BLaER1 treated with 17β-estradiol and CSF1 and Interleukin-3, amounts not matched to agents 10 nM and 100 nM (cell line): ENCODE measurements at regions not wholly inside any gene's neighbourhood (a gene's known extent, or its start where the extent isn't known, plus 50 kb on each side); places are given as distances from the start of the nearest gene placed in this dataset.

Source experiments
- H3K27ac ChIP-seq, 11 experiments: shearing (Covaris generic); formaldehyde crosslinking; 2 replicates each; pipeline ENCODE4 v1.8.1; 2022
- H3K27me3 ChIP-seq, 11 experiments: shearing (Covaris generic); formaldehyde crosslinking; 2 replicates each; pipeline ENCODE4 v1.8.1; 2022
- H3K36me3 ChIP-seq, 11 experiments: shearing (Covaris generic); formaldehyde crosslinking; 2 replicates each; pipeline ENCODE4 v1.8.1; 2022
- H3K4me1 ChIP-seq, 10 experiments: shearing (Covaris generic); formaldehyde crosslinking; 2 replicates each; pipeline ENCODE4 v1.8.1; 2022
- H3K4me2 ChIP-seq, 11 experiments: shearing (Covaris generic); formaldehyde crosslinking; 2 replicates each; pipeline ENCODE4 v1.8.1; 2022
- H3K4me3 ChIP-seq, 10 experiments: shearing (Covaris generic); formaldehyde crosslinking; 2 replicates each; pipeline ENCODE4 v1.8.1; 2022
- H3K9ac ChIP-seq, 11 experiments: shearing (Covaris generic); formaldehyde crosslinking; 2 replicates each; pipeline ENCODE4 v1.8.1; 2022
- H3K9me3 ChIP-seq, 11 experiments: shearing (Covaris generic); formaldehyde crosslinking; replicated peaks in 1 of 11; 2 replicates each; pipeline ENCODE4 v1.8.1; 2022
- H4K20me1 ChIP-seq, 11 experiments: shearing (Covaris generic); formaldehyde crosslinking; 2 replicates each; pipeline ENCODE4 v1.8.1; 2022
- Cebpa-rat ChIP-seq, 11 experiments: shearing (Covaris generic); IDR thresholded peaks; 2 replicates each; pipeline ENCODE4 v1.8.1; 2022

DNA sequence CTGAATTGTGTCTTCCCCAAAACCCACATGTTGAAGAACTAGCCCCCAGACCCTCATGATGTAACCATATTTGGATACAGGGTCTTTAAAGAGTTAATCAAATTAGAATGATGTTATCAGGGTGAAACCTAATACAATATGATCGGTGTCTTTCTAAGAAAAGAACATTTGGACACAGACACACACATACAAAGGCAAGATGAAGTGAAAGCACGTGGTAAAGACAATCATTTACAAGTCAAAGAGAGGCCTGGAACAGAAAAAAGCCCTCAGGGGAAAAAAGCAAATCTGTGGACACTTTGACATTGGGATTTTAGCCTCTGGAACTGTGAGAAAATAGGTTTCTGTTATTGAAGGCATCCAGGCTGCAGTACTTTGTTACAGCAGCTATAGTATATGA lies 733.4 kb downstream of the JRKL start:
- no peaks in the 10 kb centered on the region for H3K36me3 ChIP-seq
- no peak overlapping the region for H3K27ac ChIP-seq
- H3K4me2 ChIP-seq = no peak overlapping the region
- H3K27me3 ChIP-seq = no peaks in the 10 kb centered on the region
- no peaks in the 10 kb centered on the region for H4K20me1 ChIP-seq
- no peaks in the 10 kb centered on the region; a peak in 1 of 22 replicates for H3K9me3 ChIP-seq
- H3K4me1 ChIP-seq = no peaks in the 10 kb centered on the region
- no peak overlapping the region for H3K4me3 ChIP-seq
- no peak for TF ChIP-seq Cebpa-rat (IDR thresholded peaks at IDR 0.05)
- H3K9ac ChIP-seq = no peak overlapping the region

DNA sequence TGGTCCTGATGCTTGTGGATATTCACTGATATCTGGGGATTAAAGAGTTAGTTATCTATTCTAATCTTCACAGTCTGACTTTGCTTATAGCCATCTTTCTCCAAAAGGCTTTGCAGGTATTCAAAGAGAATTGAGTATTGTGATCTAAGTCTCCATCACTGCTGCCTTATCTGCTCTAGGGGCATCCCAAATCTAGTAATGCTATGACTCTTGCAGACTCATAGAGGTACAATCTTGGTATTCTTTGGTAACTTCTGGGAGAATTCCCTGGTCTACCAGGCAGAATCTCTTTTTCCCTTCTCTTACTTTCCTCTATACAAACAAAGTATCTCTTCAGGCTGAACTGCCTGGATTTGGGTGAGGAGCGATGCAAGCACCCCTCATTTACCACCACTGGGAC lies 746.3 kb downstream of the JRKL start:
- no peak overlapping the region for H3K4me3 ChIP-seq
- no peaks in the 10 kb centered on the region for H4K20me1 ChIP-seq
- peaks cover 0 to 11% (median 5%) of the 10 kb centered on the region in 11 experiments; a peak in 8 of 22 replicates for H3K9me3 ChIP-seq
- H3K9ac ChIP-seq = no peak overlapping the region
- H3K27ac ChIP-seq = no peak overlapping the region
- no peak for TF ChIP-seq Cebpa-rat (IDR thresholded peaks at IDR 0.05)
- no peaks in the 10 kb centered on the region for H3K27me3 ChIP-seq
- H3K4me1 ChIP-seq = no peaks in the 10 kb centered on the region
- H3K36me3 ChIP-seq = no peaks in the 10 kb centered on the region
- no peak overlapping the region for H3K4me2 ChIP-seq

DNA sequence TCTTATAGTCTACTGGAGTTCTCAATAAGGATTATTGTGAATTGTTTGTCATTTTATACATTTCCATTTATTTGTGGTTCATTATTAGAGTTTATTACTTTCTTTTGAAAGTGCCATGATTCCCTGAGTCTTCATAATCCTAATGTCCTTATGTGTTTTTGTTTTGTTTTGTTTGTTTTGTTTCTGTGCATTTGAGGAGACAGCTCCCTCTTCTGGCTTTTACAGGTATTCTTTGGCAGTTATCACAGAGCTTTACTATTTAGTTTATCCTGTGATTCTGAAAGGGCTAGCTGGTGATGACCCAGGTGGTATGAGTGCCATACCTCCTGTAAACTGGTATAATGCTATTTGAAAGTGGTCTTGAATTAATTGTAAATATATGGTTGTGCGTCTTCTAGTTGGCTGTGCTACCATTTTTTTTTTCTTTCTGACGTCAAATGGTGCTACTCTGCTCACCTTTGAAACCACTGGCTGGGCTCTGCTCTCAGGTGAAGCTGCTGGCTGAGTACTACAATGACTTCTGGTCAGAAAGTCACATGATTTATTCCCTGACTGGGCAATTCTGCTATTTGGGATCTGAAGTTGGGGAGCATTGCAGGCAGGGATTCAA lies 751.2 kb downstream of the JRKL start:
- H3K36me3 ChIP-seq = no peaks in the 10 kb centered on the region
- TF ChIP-seq Cebpa-rat (IDR thresholded peaks at IDR 0.05) = no peak

GRCh38 chr11:97143463-97143862 lies 753.6 kb downstream of the JRKL start:
- TF ChIP-seq Cebpa-rat (IDR thresholded peaks at IDR 0.05) = no peak
- Histone ChIP-seq H3K4me1 (no peaks in the 10 kb centered on the region), H3K9me3 (peaks cover 0 to 11% (median 5%) of the 10 kb centered on the region in 11 experiments; a peak in 8 of 22 replicates), H3K36me3 (no peaks in the 10 kb centered on the region), H3K9ac (no peak overlapping the region), H3K27ac (no peak overlapping the region), H3K4me3 (no peak overlapping the region), H4K20me1 (no peaks in the 10 kb centered on the region), H3K27me3 (no peaks in the 10 kb centered on the region), H3K4me2 (no peak overlapping the region)

More for the DNA sequence above, 751.2 kb downstream of the JRKL start:
- Histone ChIP-seq H3K27ac (no peak overlapping the region), H3K4me2 (no peak overlapping the region), H4K20me1 (no peaks in the 10 kb centered on the region), H3K4me1 (no peaks in the 10 kb centered on the region), H3K9ac (no peak overlapping the region), H3K9me3 (peaks cover 0 to 11% (median 5%) of the 10 kb centered on the region in 11 experiments; a peak in 8 of 22 replicates), H3K27me3 (no peaks in the 10 kb centered on the region), H3K4me3 (no peak overlapping the region)

GRCh38 chr11:97149741-97150140 lies 759.9 kb downstream of the JRKL start:
- no peaks in the 10 kb centered on the region for H3K36me3 ChIP-seq
- H3K4me3 ChIP-seq = no peak overlapping the region
- no peaks in the 10 kb centered on the region for H3K4me1 ChIP-seq
- H3K27me3 ChIP-seq = no peaks in the 10 kb centered on the region
- no peaks in the 10 kb centered on the region for H3K9me3 ChIP-seq
- no peak for TF ChIP-seq Cebpa-rat (IDR thresholded peaks at IDR 0.05)
- no peak overlapping the region for H3K27ac ChIP-seq
- H3K9ac ChIP-seq = no peak overlapping the region
- no peaks in the 10 kb centered on the region for H4K20me1 ChIP-seq
- no peak overlapping the region for H3K4me2 ChIP-seq

DNA sequence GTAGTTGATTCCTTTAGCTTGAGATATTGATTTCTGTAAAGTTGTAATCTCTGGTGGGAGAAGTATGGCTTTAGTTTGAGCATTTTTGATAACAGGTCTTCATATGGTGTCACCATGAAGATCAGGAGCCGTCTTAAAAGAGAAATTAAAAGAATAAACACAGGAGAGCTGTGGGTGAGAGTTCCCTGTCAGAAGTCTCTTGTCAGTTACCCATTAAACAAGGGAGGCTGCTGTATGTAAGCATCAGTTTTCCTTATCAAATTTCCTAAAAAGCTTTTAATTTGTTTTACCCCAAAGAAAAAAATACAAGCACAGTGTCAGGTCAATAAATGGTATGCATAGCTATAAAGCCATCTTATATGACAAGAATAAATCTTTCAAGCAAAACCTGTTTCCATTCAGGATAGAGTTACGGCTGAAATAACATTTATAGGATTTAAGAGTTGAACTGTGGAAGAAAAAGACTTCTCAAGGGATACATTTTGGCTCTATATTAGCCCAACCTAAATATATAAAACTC lies 767.5 kb downstream of the JRKL start:
- TF ChIP-seq Cebpa-rat (IDR thresholded peaks at IDR 0.05) = no peak
- Histone ChIP-seq H3K9ac (no peak overlapping the region), H3K4me1 (no peaks in the 10 kb centered on the region), H3K27me3 (no peaks in the 10 kb centered on the region), H4K20me1 (no peaks in the 10 kb centered on the region), H3K4me3 (no peak overlapping the region), H3K4me2 (no peak overlapping the region), H3K27ac (no peak overlapping the region), H3K36me3 (no peaks in the 10 kb centered on the region), H3K9me3 (no peaks in the 10 kb centered on the region)

GRCh38 chr11:97158243-97158642 lies 768.4 kb downstream of the JRKL start:
- H3K4me2 ChIP-seq = no peak overlapping the region
- H3K9me3 ChIP-seq = no peaks in the 10 kb centered on the region
- H4K20me1 ChIP-seq = no peaks in the 10 kb centered on the region
- H3K27ac ChIP-seq = no peak overlapping the region
- no peaks in the 10 kb centered on the region for H3K27me3 ChIP-seq
- no peak for TF ChIP-seq Cebpa-rat (IDR thresholded peaks at IDR 0.05)
- no peak overlapping the region for H3K4me3 ChIP-seq
- no peaks in the 10 kb centered on the region for H3K4me1 ChIP-seq
- no peak overlapping the region for H3K9ac ChIP-seq
- no peaks in the 10 kb centered on the region for H3K36me3 ChIP-seq

DNA sequence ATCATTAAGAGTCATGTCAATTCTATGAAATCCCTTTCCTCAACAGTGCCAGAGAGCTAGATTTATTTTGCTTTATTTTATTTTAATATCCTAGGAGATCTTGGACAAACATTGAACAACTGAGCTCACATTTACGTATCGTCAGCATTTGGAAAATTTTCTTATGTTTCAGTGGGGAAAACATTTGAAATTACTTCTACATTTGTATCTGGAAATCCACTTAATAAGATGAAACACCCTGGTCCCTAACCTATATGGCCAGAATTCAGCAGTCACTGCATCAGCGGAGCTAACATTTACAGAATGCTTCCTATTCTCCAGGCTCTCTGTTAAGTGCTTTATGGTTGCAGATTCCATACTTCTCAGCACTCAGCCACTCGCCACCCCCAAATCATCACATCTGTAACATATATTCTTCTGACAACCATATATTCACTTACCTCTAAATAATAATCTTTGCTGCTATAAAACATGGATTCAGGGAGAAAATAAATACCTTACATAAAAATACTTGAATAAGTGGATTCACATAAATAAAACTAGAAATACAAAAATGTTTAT lies 773.9 kb downstream of the JRKL start:
- H4K20me1 ChIP-seq = no peaks in the 10 kb centered on the region
- no peak overlapping the region for H3K9ac ChIP-seq
- H3K36me3 ChIP-seq = no peaks in the 10 kb centered on the region
- H3K4me2 ChIP-seq = no peak overlapping the region
- TF ChIP-seq Cebpa-rat (IDR thresholded peaks at IDR 0.05) = no peak
- no peaks in the 10 kb centered on the region for H3K4me1 ChIP-seq
- H3K4me3 ChIP-seq = no peak overlapping the region
- H3K27ac ChIP-seq = no peak overlapping the region
- no peaks in the 10 kb centered on the region for H3K27me3 ChIP-seq
- H3K9me3 ChIP-seq = no peaks in the 10 kb centered on the region

DNA sequence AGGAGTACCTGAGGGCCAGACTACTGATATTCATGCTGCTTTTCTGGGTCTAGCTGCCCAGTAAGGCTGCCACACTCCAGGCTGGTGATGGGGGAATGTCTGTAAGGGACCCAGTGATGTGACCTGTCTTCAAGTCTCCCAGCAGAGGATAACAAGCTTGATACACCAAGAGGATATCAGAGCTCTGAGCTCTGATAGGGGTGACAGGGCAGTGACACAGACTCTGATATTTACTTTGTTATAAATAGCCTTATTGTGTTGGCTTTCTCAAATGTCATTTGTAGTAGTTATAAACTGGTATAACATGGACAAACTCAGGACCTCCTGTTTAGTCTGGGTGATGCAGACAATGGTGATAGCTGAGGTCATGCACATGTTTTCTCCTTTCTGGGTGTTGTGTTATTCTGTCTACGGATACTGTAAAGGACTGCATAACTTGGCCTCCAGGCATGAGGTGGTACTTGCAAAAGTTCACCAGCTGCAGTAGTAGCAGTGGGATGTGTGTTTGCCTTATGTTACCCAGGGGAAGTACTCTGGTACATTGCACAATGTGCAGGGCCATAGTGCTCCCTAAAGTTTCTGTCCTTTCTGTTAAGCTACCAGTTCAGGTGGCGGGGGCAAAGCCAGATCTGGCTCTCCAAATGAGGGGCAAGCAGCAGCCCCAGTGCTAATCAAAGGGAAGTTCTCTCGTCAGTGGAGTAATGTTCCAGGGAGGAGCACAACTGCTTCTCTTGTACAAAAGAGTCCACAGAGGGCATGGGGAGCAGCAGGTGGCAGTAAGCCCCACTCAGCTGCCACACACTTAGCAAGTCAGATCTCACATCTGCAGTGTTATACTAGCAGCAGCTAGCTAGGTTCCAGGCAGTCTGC lies 812.2 kb downstream of the JRKL start:
- Histone ChIP-seq H3K9ac (no peak overlapping the region), H3K27me3 (no peaks in the 10 kb centered on the region), H3K4me2 (no peak overlapping the region), H4K20me1 (no peaks in the 10 kb centered on the region), H3K27ac (no peak overlapping the region), H3K9me3 (no peaks in the 10 kb centered on the region), H3K4me3 (no peak overlapping the region), H3K36me3 (no peaks in the 10 kb centered on the region), H3K4me1 (peaks cover 0 to 3% (median 0%) of the 10 kb centered on the region in 10 experiments; a peak in 2 of 20 replicates)
- no peak for TF ChIP-seq Cebpa-rat (IDR thresholded peaks at IDR 0.05)
